NB4 (cell line): ENCODE measurements at regions not wholly inside any gene's neighbourhood (a gene's known extent, or its start where the extent isn't known, plus 50 kb on each side); places are given as distances from the start of the nearest gene placed in this dataset.

Experiments used
- POLR2A ChIP-seq: IDR thresholded peaks from 2 replicates; pipeline ENCODE4 v1.6.1; 2011; ENCODE audit warnings: mild to moderate bottlenecking; ENCODE audit not compliant: insufficient read length; ENCODE audit errors: extremely low read depth
- TF ChIP-seq, protein P1 (sequence below): IDR thresholded peaks from one replicate; pipeline ENCODE4 v1.5.1; 2012; ENCODE audit warnings: low read depth, low read length

DNA sequence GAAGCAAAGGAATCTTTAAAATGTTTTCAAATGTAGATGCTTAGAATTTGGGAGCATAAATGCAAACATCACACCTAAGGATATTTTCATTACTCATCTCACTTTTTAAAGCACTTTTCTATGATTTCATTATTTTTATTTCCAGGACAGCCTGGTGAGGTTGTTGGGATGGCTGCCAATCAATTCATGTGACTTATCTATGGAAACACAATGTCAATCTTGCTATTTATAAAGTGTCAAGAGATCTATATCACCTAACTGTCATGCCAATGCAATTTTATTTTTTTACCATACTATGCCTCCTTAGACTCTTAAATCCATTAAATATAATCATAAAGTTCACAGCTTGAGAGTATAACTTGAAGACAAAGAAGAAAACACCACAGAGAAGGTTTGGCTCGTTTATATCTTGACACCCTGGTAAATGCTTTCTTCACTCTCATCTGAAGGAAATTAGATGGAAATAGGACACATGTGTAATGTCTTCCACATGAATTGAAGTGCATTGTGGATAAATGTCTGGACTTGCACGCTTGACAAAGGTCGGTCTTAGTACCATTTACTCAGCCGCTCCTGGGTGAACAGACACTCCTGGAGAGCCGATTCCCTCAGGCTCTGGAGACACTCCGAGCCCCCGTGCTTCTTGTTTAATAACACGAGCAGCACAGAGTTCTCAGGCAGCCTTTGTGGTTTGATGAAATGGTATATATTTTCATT, 425.7 kb upstream of the FAT1 start:
- TF ChIP-seq, protein P1, sequence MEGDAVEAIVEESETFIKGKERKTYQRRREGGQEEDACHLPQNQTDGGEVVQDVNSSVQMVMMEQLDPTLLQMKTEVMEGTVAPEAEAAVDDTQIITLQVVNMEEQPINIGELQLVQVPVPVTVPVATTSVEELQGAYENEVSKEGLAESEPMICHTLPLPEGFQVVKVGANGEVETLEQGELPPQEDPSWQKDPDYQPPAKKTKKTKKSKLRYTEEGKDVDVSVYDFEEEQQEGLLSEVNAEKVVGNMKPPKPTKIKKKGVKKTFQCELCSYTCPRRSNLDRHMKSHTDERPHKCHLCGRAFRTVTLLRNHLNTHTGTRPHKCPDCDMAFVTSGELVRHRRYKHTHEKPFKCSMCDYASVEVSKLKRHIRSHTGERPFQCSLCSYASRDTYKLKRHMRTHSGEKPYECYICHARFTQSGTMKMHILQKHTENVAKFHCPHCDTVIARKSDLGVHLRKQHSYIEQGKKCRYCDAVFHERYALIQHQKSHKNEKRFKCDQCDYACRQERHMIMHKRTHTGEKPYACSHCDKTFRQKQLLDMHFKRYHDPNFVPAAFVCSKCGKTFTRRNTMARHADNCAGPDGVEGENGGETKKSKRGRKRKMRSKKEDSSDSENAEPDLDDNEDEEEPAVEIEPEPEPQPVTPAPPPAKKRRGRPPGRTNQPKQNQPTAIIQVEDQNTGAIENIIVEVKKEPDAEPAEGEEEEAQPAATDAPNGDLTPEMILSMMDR: no peak
- TF ChIP-seq POLR2A: no peak
